ENCODE measurements at regions not wholly inside any gene's neighbourhood (a gene's known extent, or its start where the extent isn't known, plus 50 kb on each side); places are given as distances from the start of the nearest gene placed in this dataset.
"Not testable (repeated sequence)": the region's sequence is repeated elsewhere in the genome, so short reads cannot be mapped to it uniquely, and the experiment has no call there.

- TF ChIP-seq EZH2 (IDR thresholded peaks at IDR 0.05; ENCODE audit: insufficient read depth, low read length), result no peak
- TF ChIP-seq, protein P1, sequence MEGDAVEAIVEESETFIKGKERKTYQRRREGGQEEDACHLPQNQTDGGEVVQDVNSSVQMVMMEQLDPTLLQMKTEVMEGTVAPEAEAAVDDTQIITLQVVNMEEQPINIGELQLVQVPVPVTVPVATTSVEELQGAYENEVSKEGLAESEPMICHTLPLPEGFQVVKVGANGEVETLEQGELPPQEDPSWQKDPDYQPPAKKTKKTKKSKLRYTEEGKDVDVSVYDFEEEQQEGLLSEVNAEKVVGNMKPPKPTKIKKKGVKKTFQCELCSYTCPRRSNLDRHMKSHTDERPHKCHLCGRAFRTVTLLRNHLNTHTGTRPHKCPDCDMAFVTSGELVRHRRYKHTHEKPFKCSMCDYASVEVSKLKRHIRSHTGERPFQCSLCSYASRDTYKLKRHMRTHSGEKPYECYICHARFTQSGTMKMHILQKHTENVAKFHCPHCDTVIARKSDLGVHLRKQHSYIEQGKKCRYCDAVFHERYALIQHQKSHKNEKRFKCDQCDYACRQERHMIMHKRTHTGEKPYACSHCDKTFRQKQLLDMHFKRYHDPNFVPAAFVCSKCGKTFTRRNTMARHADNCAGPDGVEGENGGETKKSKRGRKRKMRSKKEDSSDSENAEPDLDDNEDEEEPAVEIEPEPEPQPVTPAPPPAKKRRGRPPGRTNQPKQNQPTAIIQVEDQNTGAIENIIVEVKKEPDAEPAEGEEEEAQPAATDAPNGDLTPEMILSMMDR (IDR thresholded peaks at IDR 0.05; ENCODE audit: insufficient read depth, low read depth, low read length), result no peak
- FAIRE-seq, result no peak
- no peak overlapping the region for H3K4me3 Mint-ChIP-seq (ENCODE audit: unreplicated experiment)
- no peak overlapping the region for H3K4me3 ChIP-seq (ENCODE audit: insufficient read depth, low read depth, low read length)
- H3K27me3 Mint-ChIP-seq (ENCODE audit: low read depth, unreplicated experiment), result peaks cover 15% of the 10 kb centered on the region
- H4K20me1 ChIP-seq (ENCODE audit: insufficient read depth, low read length), result no peaks in the 10 kb centered on the region
- H3K4me1 ChIP-seq (ENCODE audit: insufficient read depth, low read length), result no peaks in the 10 kb centered on the region
- no peaks in the 10 kb centered on the region for H3K27me3 ChIP-seq (ENCODE audit: insufficient read depth, low read length)
- no peaks in the 10 kb centered on the region for H3K36me3 Mint-ChIP-seq (ENCODE audit: low read depth, unreplicated experiment)
- H3K9ac ChIP-seq (ENCODE audit: low read length), result no peak overlapping the region
- no peaks in the 10 kb centered on the region for H3K4me1 Mint-ChIP-seq (ENCODE audit: low read depth, unreplicated experiment)
- H3K27ac Mint-ChIP-seq (ENCODE audit: unreplicated experiment), result no peak overlapping the region
- H3K4me2 ChIP-seq (ENCODE audit: low read length), result no peak overlapping the region
- H3K36me3 ChIP-seq (ENCODE audit: insufficient read depth, low read length), result no peaks in the 10 kb centered on the region
- no peak overlapping the region for H2AFZ ChIP-seq (ENCODE audit: low read depth, low read length)
- DNase-seq (ENCODE audit: low read depth), result no peak
- H3K9me3 Mint-ChIP-seq (ENCODE audit: unreplicated experiment), result no peaks in the 10 kb centered on the region
- H3K9me3 ChIP-seq (ENCODE audit: insufficient read depth, low read depth, low read length), result no peaks in the 10 kb centered on the region
- H3K27ac ChIP-seq (ENCODE audit: low read depth, low read length), result no peak overlapping the region
- no peaks in the 10 kb centered on the region for H3K79me2 ChIP-seq (ENCODE audit: insufficient read depth, low read length)
Measured at GRCh38 chr2:65931056-65931455, 498.7 kb upstream of the SPRED2 start.

DNA sequence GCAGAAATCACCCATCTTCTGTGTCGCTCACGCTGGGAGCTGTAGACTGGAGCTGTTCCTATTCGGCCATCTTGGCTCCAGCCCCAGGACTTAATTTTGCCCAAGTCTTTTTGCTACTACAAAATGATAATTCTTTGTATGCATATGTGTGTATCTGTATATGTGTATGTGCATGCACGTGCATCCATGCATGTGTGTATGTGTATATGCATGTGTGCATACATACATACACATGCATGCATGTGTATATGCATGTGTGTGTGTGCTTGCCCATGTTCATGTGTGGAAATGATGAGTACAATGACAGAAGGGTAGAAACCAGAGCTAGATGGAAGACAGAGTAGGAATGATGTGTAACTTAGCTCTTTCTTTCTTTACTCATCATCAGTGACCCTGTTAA lies 497.9 kb upstream of the SPRED2 start:
- Histone ChIP-seq H3K4me3 (ENCODE audit: insufficient read depth, low read depth, low read length) (no peak overlapping the region), H2AFZ (ENCODE audit: low read depth, low read length) (no peak overlapping the region), H3K36me3 (ENCODE audit: insufficient read depth, low read length) (no peaks in the 10 kb centered on the region), H3K9me3 (ENCODE audit: insufficient read depth, low read depth, low read length) (no peaks in the 10 kb centered on the region), H3K4me2 (ENCODE audit: low read length) (no peak overlapping the region), H3K4me1 (ENCODE audit: insufficient read depth, low read length) (no peaks in the 10 kb centered on the region), H3K27me3 (ENCODE audit: insufficient read depth, low read length) (no peaks in the 10 kb centered on the region), H3K9ac (ENCODE audit: low read length) (no peak overlapping the region), H3K79me2 (ENCODE audit: insufficient read depth, low read length) (no peaks in the 10 kb centered on the region), H4K20me1 (ENCODE audit: insufficient read depth, low read length) (no peaks in the 10 kb centered on the region), H3K27ac (ENCODE audit: low read depth, low read length) (no peak overlapping the region)
- FAIRE-seq (no peak), DNase-seq (ENCODE audit: low read depth) (no peak)
- Mint-ChIP-seq H3K9me3 (ENCODE audit: unreplicated experiment) (no peaks in the 10 kb centered on the region), H3K4me3 (ENCODE audit: unreplicated experiment) (no peak overlapping the region), H3K36me3 (ENCODE audit: low read depth, unreplicated experiment) (no peaks in the 10 kb centered on the region), H3K27me3 (ENCODE audit: low read depth, unreplicated experiment) (peaks cover 10% of the 10 kb centered on the region), H3K27ac (ENCODE audit: unreplicated experiment) (no peak overlapping the region), H3K4me1 (ENCODE audit: low read depth, unreplicated experiment) (no peaks in the 10 kb centered on the region)
- TF ChIP-seq, protein P1 (IDR thresholded peaks at IDR 0.05; ENCODE audit: insufficient read depth, low read depth, low read length), result no peak
- TF ChIP-seq EZH2 (IDR thresholded peaks at IDR 0.05; ENCODE audit: insufficient read depth, low read length), result no peak

GRCh38 chr2:65929664-65930063 lies 497.3 kb upstream of the SPRED2 start:
- H3K4me2 ChIP-seq (ENCODE audit: low read length); H3K27ac ChIP-seq (ENCODE audit: low read depth, low read length); H3K27me3 Mint-ChIP-seq (ENCODE audit: low read depth, unreplicated experiment); H3K27me3 ChIP-seq (ENCODE audit: insufficient read depth, low read length); H3K9me3 ChIP-seq (ENCODE audit: insufficient read depth, low read depth, low read length); H3K4me1 ChIP-seq (ENCODE audit: insufficient read depth, low read length); H3K4me1 Mint-ChIP-seq (ENCODE audit: low read depth, unreplicated experiment); H3K79me2 ChIP-seq (ENCODE audit: insufficient read depth, low read length); H3K27ac Mint-ChIP-seq (ENCODE audit: unreplicated experiment); H3K4me3 ChIP-seq (ENCODE audit: insufficient read depth, low read depth, low read length); H4K20me1 ChIP-seq (ENCODE audit: insufficient read depth, low read length); FAIRE-seq; H3K36me3 Mint-ChIP-seq (ENCODE audit: low read depth, unreplicated experiment); H3K9ac ChIP-seq (ENCODE audit: low read length); H3K9me3 Mint-ChIP-seq (ENCODE audit: unreplicated experiment); H2AFZ ChIP-seq (ENCODE audit: low read depth, low read length); H3K4me3 Mint-ChIP-seq (ENCODE audit: unreplicated experiment); DNase-seq (ENCODE audit: low read depth); H3K36me3 ChIP-seq (ENCODE audit: insufficient read depth, low read length): not testable (repeated sequence)
